ENCODE measurements at regions not wholly inside any gene's neighbourhood (a gene's known extent, or its start where the extent isn't known, plus 50 kb on each side); places are given as distances from the start of the nearest gene placed in this dataset.

GRCh38 chr13:21233086-21233485 lies 56.6 kb downstream of the MRPL57 start:
- peaks cover 16% of the 10 kb centered on the region for H3K4me1 Mint-ChIP-seq
- H3K27me3 Mint-ChIP-seq (ENCODE audit: low read depth): peaks cover under 1% of the 10 kb centered on the region
- H3K36me3 Mint-ChIP-seq (ENCODE audit: low read depth): no peaks in the 10 kb centered on the region
- no peak overlapping the region for H3K4me3 Mint-ChIP-seq
- TF ChIP-seq CTCF (IDR thresholded peaks at IDR 0.05; ENCODE audit: unreplicated experiment in 3 of 3): no peak
- H3K27ac Mint-ChIP-seq: no peak overlapping the region
- no peaks in the 10 kb centered on the region for H3K9me3 Mint-ChIP-seq

- no peak for TF ChIP-seq CTCF (IDR thresholded peaks at IDR 0.05; ENCODE audit: unreplicated experiment in 3 of 3)
- H3K4me1 Mint-ChIP-seq: peaks cover 16% of the 10 kb centered on the region
- no peak overlapping the region for H3K4me3 Mint-ChIP-seq
- H3K27me3 Mint-ChIP-seq (ENCODE audit: low read depth): no peaks in the 10 kb centered on the region
- no peaks in the 10 kb centered on the region for H3K9me3 Mint-ChIP-seq
- H3K27ac Mint-ChIP-seq: peak overlapping the region; percentile 48 to 68 (median 61)
- H3K36me3 Mint-ChIP-seq (ENCODE audit: low read depth): no peaks in the 10 kb centered on the region
These were observed 58.1 kb downstream of the MRPL57 start for GRCh38 chr13:21234526-21234925.

GRCh38 chr13:21235174-21235573 lies 58.7 kb downstream of the MRPL57 start:
- no peak for TF ChIP-seq CTCF (IDR thresholded peaks at IDR 0.05; ENCODE audit: unreplicated experiment in 3 of 3)
- Mint-ChIP-seq H3K27me3 (ENCODE audit: low read depth) (no peaks in the 10 kb centered on the region), H3K9me3 (no peaks in the 10 kb centered on the region), H3K36me3 (ENCODE audit: low read depth) (no peaks in the 10 kb centered on the region), H3K27ac (peak overlapping the region in 1 of 3 experiments; percentile 68), H3K4me1 (peaks cover 16% of the 10 kb centered on the region), H3K4me3 (no peak overlapping the region)

DNA sequence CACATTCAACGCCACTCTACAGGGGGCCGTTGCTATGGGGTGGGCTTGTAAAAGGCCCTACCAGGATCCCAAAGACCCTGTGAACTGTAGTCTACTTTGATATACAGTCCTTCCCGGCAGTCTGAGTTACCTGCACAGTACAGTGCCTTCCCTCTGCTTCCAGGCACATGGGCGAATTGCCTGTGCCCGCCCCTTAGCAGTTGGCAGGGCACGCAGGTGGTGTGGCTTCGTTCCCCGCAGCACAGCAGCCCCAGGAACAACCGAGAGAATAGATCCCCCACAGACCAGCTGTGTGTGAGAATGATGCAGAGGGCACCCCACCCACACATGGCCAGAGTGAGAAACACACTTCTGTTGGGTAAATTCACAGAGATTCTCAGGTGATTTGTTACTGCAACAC lies 60.6 kb downstream of the MRPL57 start:
- no peak overlapping the region for H3K4me3 Mint-ChIP-seq
- no peaks in the 10 kb centered on the region for H3K9me3 Mint-ChIP-seq
- TF ChIP-seq CTCF (IDR thresholded peaks at IDR 0.05; ENCODE audit: unreplicated experiment in 3 of 3): no peak
- H3K4me1 Mint-ChIP-seq: peaks cover 16% of the 10 kb centered on the region
- peaks cover 2% of the 10 kb centered on the region for H3K27me3 Mint-ChIP-seq (ENCODE audit: low read depth)
- no peaks in the 10 kb centered on the region for H3K36me3 Mint-ChIP-seq (ENCODE audit: low read depth)
- no peak overlapping the region for H3K27ac Mint-ChIP-seq

DNA sequence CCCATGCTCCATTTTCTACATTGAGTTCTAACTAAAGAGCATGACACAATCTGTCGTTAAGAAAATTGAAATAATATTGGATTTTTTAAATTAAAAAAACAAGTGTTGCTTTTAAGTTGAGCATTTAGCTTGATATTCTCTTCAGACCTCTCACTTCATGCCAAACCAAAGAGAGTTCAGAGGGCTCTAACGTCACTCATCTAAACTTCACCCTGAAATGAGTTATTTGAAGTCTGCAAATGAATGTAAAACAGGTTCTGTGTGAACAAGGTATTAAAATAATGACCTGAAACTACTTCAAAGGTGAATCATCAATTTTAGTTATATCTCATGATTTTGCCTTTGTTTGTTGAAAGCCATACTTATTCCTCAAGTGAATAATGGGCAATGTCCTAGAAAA lies 61.8 kb downstream of the MRPL57 start:
- no peak overlapping the region for H3K27ac Mint-ChIP-seq
- no peak overlapping the region for H3K4me3 Mint-ChIP-seq

More for the DNA sequence above, 61.8 kb downstream of the MRPL57 start:
- no peak for TF ChIP-seq CTCF (IDR thresholded peaks at IDR 0.05; ENCODE audit: unreplicated experiment in 3 of 3)
- H3K9me3 Mint-ChIP-seq: peaks cover 3% of the 10 kb centered on the region
- H3K36me3 Mint-ChIP-seq (ENCODE audit: low read depth): no peaks in the 10 kb centered on the region
- H3K27me3 Mint-ChIP-seq (ENCODE audit: low read depth): peaks cover 4% of the 10 kb centered on the region
- H3K4me1 Mint-ChIP-seq: peaks cover 10% of the 10 kb centered on the region

Data from nephron (organoid).